Spleen (tissue), 3 donors: ENCODE measurements at regions not wholly inside any gene's neighbourhood (a gene's known extent, or its start where the extent isn't known, plus 50 kb on each side); places are given as distances from the start of the nearest gene placed in this dataset.
"Not testable (repeated sequence)": the region's sequence is repeated elsewhere in the genome, so short reads cannot be mapped to it uniquely, and the experiment has no call there.

Experiments used
- POLR2A ChIP-seq, 3 donors: fragments of 450-650 bp; IDR thresholded peaks; one replicate each; pipeline ENCODE4 v1.5.1; 2017; ENCODE audit warnings: antibody characterized with exemption in 3 of 3, mild to moderate bottlenecking in 1 of 3
- POLR2AphosphoS5 ChIP-seq, 3 donors: sonication (generic); formaldehyde crosslinking; IDR thresholded peaks; one replicate each; pipeline ENCODE4 v1.5.1; 2017; ENCODE audit warnings: antibody characterized with exemption in 3 of 3

GRCh38 chr4:26209378-26209777 lies 111.4 kb upstream of the RBPJ start:
- not testable (repeated sequence) for TF ChIP-seq POLR2A, POLR2AphosphoS5 (IDR thresholded peaks at IDR 0.05)
